H9 (cell line): ENCODE measurements at regions not wholly inside any gene's neighbourhood (a gene's known extent, or its start where the extent isn't known, plus 50 kb on each side); places are given as distances from the start of the nearest gene placed in this dataset.

ENCODE experiments used
- DNase-seq: peaks from one replicate; pipeline ENCODE4 v3.0.0-alpha.2; 2017
- H2AFZ ChIP-seq: one replicate; pipeline ENCODE4 v1.6.1; 2013; ENCODE audit warnings: mild to moderate bottlenecking, low read length, control low read depth, moderate library complexity
- H2AK5ac ChIP-seq: 2 replicates; pipeline ENCODE4 v1.6.1; 2013; ENCODE audit warnings: low read length, control low read depth, mixed read lengths; ENCODE audit not compliant: insufficient read length
- H2BK120ac ChIP-seq: one replicate; pipeline ENCODE4 v1.6.1; 2013; ENCODE audit warnings: low read depth, mild to moderate bottlenecking, low read length, control low read depth, inconsistent platforms; ENCODE audit not compliant: poor library complexity, severe bottlenecking
- H2BK12ac ChIP-seq: 2 replicates; pipeline ENCODE4 v1.6.1; 2013; ENCODE audit warnings: low read length, control low read depth, mixed read lengths, low read depth; ENCODE audit not compliant: insufficient read length
- H2BK15ac ChIP-seq: 2 replicates; pipeline ENCODE4 v1.6.1; 2013; ENCODE audit warnings: low read depth, low read length, control low read depth
- H2BK20ac ChIP-seq: one replicate; pipeline ENCODE4 v1.6.1; 2013; ENCODE audit warnings: low read depth, mild to moderate bottlenecking, low read length, control low read depth, inconsistent platforms; ENCODE audit not compliant: poor library complexity, severe bottlenecking
- H2BK5ac ChIP-seq: 2 replicates; pipeline ENCODE4 v1.6.1; 2013; ENCODE audit warnings: low read length, control low read depth, mixed read lengths; ENCODE audit not compliant: insufficient read length
- H3K14ac ChIP-seq: 2 replicates; pipeline ENCODE4 v1.6.1; 2013; ENCODE audit warnings: low read length, control low read depth; ENCODE audit not compliant: insufficient read depth
- H3K18ac ChIP-seq: 2 replicates; pipeline ENCODE4 v1.6.1; 2013; ENCODE audit warnings: low read depth, mild to moderate bottlenecking, mixed read lengths, low read length, control low read depth; ENCODE audit not compliant: insufficient read length
- H3K23ac ChIP-seq: 2 replicates; pipeline ENCODE4 v1.6.1; 2013; ENCODE audit warnings: low read length, control low read depth, mixed read lengths, low read depth; ENCODE audit not compliant: insufficient read length
- H3K23me2 ChIP-seq: 2 replicates; pipeline ENCODE4 v1.6.1; 2013; ENCODE audit warnings: low read depth, mild to moderate bottlenecking, mixed read lengths, low read length, control low read depth; ENCODE audit not compliant: insufficient read length, poor library complexity, severe bottlenecking
- H3K27ac ChIP-seq: 2 replicates; pipeline ENCODE4 v1.5.1; 2013; ENCODE audit warnings: low read length, control low read depth, mixed read lengths, low read depth; ENCODE audit not compliant: insufficient read length
- H3K27me3 ChIP-seq: 2 replicates; pipeline ENCODE4 v1.6.1; 2013; ENCODE audit warnings: low read length, control low read depth, inconsistent platforms; ENCODE audit not compliant: insufficient read depth
- H3K4ac ChIP-seq: 2 replicates; pipeline ENCODE4 v1.6.1; 2013; ENCODE audit warnings: low read depth, mild to moderate bottlenecking, control low read depth, inconsistent platforms, low read length, moderate library complexity
- H3K4me1 ChIP-seq: 2 replicates; pipeline ENCODE4 v1.6.1; 2013; ENCODE audit warnings: low read length, control low read depth, inconsistent platforms; ENCODE audit not compliant: insufficient read depth
- H3K4me2 ChIP-seq: 2 replicates; pipeline ENCODE4 v1.6.1; 2013; ENCODE audit warnings: low read length, control low read depth, mixed read lengths; ENCODE audit not compliant: insufficient read length, insufficient read depth
- H3K56ac ChIP-seq: 2 replicates; pipeline ENCODE4 v1.6.1; 2013; ENCODE audit warnings: low read depth, mild to moderate bottlenecking, mixed read lengths, low read length, control low read depth; ENCODE audit not compliant: insufficient read length
- H3K79me1 ChIP-seq: 2 replicates; pipeline ENCODE4 v1.6.1; 2013; ENCODE audit warnings: low read depth, mild to moderate bottlenecking, moderate library complexity, low read length, control low read depth, inconsistent platforms; ENCODE audit not compliant: insufficient read depth, poor library complexity, severe bottlenecking
- H3K79me2 ChIP-seq: 2 replicates; pipeline ENCODE4 v1.6.1; 2013; ENCODE audit warnings: low read length, control low read depth, inconsistent platforms; ENCODE audit not compliant: insufficient read depth
- H3K9ac ChIP-seq: 2 replicates; pipeline ENCODE4 v1.6.1; 2013; ENCODE audit warnings: low read length, control low read depth, mixed read lengths; ENCODE audit not compliant: insufficient read length; ENCODE audit errors: extremely low read depth
- H3K9me3 ChIP-seq: one replicate; pipeline ENCODE4 v1.6.1; 2013; ENCODE audit warnings: low read depth, low read length, inconsistent platforms; ENCODE audit not compliant: control insufficient read depth
- H3T11ph ChIP-seq: one replicate; pipeline ENCODE4 v1.6.1; 2013; ENCODE audit warnings: mild to moderate bottlenecking, low read length, control low read depth, inconsistent platforms
- H4K20me1 ChIP-seq: one replicate; pipeline ENCODE4 v1.6.1; 2013; ENCODE audit not compliant: control insufficient read depth, insufficient read length, insufficient read depth
- H4K5ac ChIP-seq: 2 replicates; pipeline ENCODE4 v1.6.1; 2013; ENCODE audit warnings: low read depth, mild to moderate bottlenecking, mixed read lengths, low read length, control low read depth; ENCODE audit not compliant: insufficient read length
- H4K8ac ChIP-seq: replicated peaks from 2 replicates; pipeline ENCODE4 v1.6.1; 2013; ENCODE audit warnings: low read length, control low read depth, mixed read lengths, low read depth; ENCODE audit not compliant: insufficient read length
- H4K91ac ChIP-seq: 2 replicates; pipeline ENCODE4 v1.6.1; 2013; ENCODE audit warnings: low read depth, mild to moderate bottlenecking, moderate library complexity, mixed read lengths, low read length, control low read depth; ENCODE audit not compliant: insufficient read length
- H3K27ac Mint-ChIP-seq, 3 experiments: 2 replicates in 2 of 3; 3 replicates in 1 of 3; pipeline ENCODE4 v1.8.0; 2020 to 2021; ENCODE audit warnings: mixed read lengths in 3 of 3, mild to moderate bottlenecking in 1 of 3, moderate library complexity in 1 of 3
- H3K27me3 Mint-ChIP-seq: 2 replicates; pipeline ENCODE4 v1.8.0; 2021; ENCODE audit warnings: low read depth, mild to moderate bottlenecking, moderate library complexity, mixed read lengths
- H3K36me3 Mint-ChIP-seq, 3 experiments: 2 replicates in 2 of 3; 3 replicates in 1 of 3; pipeline ENCODE4 v1.8.0; 2020 to 2021; ENCODE audit warnings: low read depth in 3 of 3, mixed read lengths in 3 of 3; ENCODE audit not compliant: insufficient read depth in 1 of 3
- H3K4me1 Mint-ChIP-seq, 2 experiments: 2 replicates each; pipeline ENCODE4 v1.8.0; 2020; ENCODE audit warnings: mixed read lengths in 2 of 2
- H3K4me3 Mint-ChIP-seq, 2 experiments: 2 replicates in 1 of 2; 3 replicates in 1 of 2; pipeline ENCODE4 v1.8.0; 2020 to 2021; ENCODE audit warnings: mild to moderate bottlenecking in 2 of 2, mixed read lengths in 2 of 2, moderate library complexity in 1 of 2
- H3K9me3 Mint-ChIP-seq, 2 experiments: 2 replicates in 1 of 2; 3 replicates in 1 of 2; pipeline ENCODE4 v1.8.0; 2020; ENCODE audit warnings: mild to moderate bottlenecking in 2 of 2, mixed read lengths in 2 of 2, moderate library complexity in 1 of 2
- WGBS: extraction: QIAGEN DNeasy Blood & Tissue Kit; methylation state at CpG from one replicate; pipeline ENCODE4 v1.1.7; 2013; ENCODE audit warnings: missing lambda C conversion rate, low lambda C conversion rate, mixed read lengths; ENCODE audit not compliant: insufficient read length; ENCODE audit errors: extremely low coverage; 5-methylcytosine and 5-hydroxymethylcytosine counted together
- TF ChIP-seq, protein P1 (sequence below): fragments of 200-600 bp; sonication (generic); conservative IDR thresholded peaks from 3 replicates; pipeline ENCODE4 v1.8.0; 2021; ENCODE audit warnings: antibody characterized with exemption, mild to moderate bottlenecking

DNA sequence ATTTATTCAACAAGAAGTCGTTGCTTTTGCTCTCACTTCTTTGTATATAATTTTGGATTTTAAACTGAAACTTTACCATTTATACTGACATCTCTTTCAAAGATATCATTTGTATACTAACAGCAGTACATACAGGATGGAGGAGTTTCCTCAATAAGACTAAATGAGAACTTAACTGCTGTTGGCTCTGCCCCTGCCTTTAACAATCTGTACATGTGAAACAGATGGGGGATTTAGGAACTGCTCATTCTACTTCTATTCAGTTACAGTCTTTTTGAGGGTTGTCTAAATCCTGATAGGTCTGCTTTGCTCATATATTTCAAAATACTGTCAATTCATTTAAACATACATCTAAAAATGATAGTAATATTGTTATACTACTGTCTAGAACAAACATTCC, 663.2 kb downstream of the ADGRL2 start:
- no peaks in the 10 kb centered on the region for H3K36me3 Mint-ChIP-seq
- H3K9ac ChIP-seq: no peak overlapping the region

More for the DNA sequence above, 663.2 kb downstream of the ADGRL2 start:
- no peaks in the 10 kb centered on the region for H3K27me3 ChIP-seq
- H2AK5ac ChIP-seq: no peak overlapping the region
- H2BK20ac ChIP-seq: no peak overlapping the region
- H4K91ac ChIP-seq: no peak overlapping the region
- DNase-seq: no peak
- no peak overlapping the region for H2BK15ac ChIP-seq
- H3K9me3 ChIP-seq: no peaks in the 10 kb centered on the region
- H2BK5ac ChIP-seq: no peak overlapping the region
- H3K27ac Mint-ChIP-seq: no peak overlapping the region
- no peak overlapping the region for H3T11ph ChIP-seq
- H3K4me3 Mint-ChIP-seq: no peak overlapping the region
- H3K27ac ChIP-seq: no peak overlapping the region
- H3K14ac ChIP-seq: no peak overlapping the region
- no peaks in the 10 kb centered on the region for H3K79me1 ChIP-seq
- no peak overlapping the region for H3K23ac ChIP-seq
- H3K27me3 Mint-ChIP-seq: no peaks in the 10 kb centered on the region
- H3K4me1 Mint-ChIP-seq: peaks cover 4% of the 10 kb centered on the region in 2 experiments; a peak in 1 of 4 replicates
- H3K79me2 ChIP-seq: no peaks in the 10 kb centered on the region
- no peaks in the 10 kb centered on the region; a peak in 1 of 5 replicates for H3K9me3 Mint-ChIP-seq
- H4K8ac ChIP-seq: no peak overlapping the region
- no peak overlapping the region for H2BK120ac ChIP-seq
- no peaks in the 10 kb centered on the region for H4K20me1 ChIP-seq
- TF ChIP-seq, protein P1, sequence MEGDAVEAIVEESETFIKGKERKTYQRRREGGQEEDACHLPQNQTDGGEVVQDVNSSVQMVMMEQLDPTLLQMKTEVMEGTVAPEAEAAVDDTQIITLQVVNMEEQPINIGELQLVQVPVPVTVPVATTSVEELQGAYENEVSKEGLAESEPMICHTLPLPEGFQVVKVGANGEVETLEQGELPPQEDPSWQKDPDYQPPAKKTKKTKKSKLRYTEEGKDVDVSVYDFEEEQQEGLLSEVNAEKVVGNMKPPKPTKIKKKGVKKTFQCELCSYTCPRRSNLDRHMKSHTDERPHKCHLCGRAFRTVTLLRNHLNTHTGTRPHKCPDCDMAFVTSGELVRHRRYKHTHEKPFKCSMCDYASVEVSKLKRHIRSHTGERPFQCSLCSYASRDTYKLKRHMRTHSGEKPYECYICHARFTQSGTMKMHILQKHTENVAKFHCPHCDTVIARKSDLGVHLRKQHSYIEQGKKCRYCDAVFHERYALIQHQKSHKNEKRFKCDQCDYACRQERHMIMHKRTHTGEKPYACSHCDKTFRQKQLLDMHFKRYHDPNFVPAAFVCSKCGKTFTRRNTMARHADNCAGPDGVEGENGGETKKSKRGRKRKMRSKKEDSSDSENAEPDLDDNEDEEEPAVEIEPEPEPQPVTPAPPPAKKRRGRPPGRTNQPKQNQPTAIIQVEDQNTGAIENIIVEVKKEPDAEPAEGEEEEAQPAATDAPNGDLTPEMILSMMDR: no peak
- H3K23me2 ChIP-seq: no peaks in the 10 kb centered on the region
- H2AFZ ChIP-seq: no peak overlapping the region
- no peak overlapping the region for H3K4me2 ChIP-seq
- H3K56ac ChIP-seq: no peak overlapping the region
- H3K4me1 ChIP-seq: no peaks in the 10 kb centered on the region; the same call in 1 of the 2 replicates
- no peak overlapping the region for H4K5ac ChIP-seq
- H3K18ac ChIP-seq: no peak overlapping the region
- no CpG with 5 or more reads among the region's 1 CpG for WGBS
- H3K4ac ChIP-seq: no peak overlapping the region
- no peak overlapping the region for H2BK12ac ChIP-seq
